ENCODE measurements at regions not wholly inside any gene's neighbourhood (a gene's known extent, or its start where the extent isn't known, plus 50 kb on each side); places are given as distances from the start of the nearest gene placed in this dataset.
A peak's percentile ranks its signal among the peaks of the same experiment; 100 is the strongest.
"Not testable (repeated sequence)": the region's sequence is repeated elsewhere in the genome, so short reads cannot be mapped to it uniquely, and the experiment has no call there.

DNA sequence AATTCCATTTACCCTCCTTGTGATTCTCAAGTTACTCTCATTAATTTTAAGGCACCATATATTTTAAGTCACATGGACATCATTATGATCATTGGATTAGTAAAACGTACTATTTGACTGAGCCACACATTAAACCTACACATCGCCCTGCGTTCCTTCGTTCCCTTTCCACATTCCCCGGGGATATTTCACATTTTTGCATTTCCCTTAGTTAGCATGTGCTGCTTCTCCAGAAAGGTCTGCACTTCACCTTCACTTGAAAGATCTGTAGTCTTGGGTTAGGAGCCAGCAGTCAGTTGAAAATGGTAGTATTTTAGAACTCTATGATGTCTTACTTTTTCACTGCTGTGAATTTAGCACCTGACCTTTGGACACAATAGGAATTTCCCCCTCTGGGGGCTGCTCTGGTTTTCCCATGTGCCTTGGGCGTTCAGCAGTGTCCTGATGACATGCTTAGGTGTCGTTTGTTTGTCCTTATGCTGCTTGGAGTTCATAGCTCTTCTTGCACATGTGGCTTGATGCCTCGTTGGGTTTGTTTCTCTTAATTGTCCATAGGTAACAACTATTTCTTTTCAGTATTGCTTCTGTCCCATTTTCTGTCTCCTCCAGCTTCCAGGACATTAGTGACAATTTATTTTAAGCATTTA is 56.9 kb upstream of the NBPF20 start:
- DNase-seq: not testable (repeated sequence)

DNA sequence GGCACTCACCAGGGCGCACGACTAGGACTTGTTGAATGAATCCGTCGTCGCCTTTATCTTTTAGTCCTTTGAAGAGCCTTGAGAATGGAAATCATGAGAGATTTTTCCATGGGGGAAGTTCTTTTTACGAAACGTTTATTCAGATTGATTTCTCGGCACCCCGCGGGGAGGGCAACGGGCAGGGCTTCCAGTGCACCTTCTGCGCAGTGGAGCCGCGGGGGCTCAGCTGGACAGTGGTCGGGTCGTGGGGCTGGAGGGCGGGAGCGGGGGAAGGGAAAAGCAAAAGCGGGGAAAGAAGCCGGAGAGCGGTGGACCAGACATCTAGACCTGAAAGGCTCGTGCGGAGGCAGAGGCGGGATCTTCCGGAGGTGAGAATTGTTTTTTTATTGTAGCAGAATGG is 50.6 kb upstream of the NBPF20 start:
- DNase-seq: not testable (repeated sequence)

DNA sequence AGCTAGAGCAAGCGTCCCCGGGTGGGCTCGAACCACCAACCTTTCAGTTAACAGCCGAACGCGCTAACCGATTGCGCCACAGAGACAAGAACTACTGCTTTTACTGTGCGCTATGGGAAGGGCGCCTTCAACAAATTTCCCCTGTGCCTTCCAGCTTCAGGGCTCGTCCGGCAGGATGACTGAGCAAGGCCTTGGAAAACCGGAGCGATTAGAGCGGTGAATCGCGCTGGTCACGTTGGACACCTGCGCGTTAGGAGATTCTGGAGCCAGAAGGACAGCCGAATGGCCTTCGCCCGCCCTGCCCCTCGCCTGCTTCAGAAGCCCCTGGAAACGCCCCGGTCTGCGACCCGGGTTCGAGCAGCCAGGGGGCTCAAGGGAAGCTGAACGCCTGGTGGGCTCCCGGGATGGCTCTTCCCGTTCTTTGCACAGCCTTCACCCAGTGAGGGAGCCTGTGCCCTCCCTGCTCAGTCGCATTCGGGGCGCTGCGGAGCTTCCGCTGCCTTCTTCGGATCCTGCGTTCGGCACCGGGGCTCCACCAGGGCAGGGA is 50.0 kb upstream of the NBPF20 start:
- DNase-seq: peak in 2 of 56 donors; percentile 20 to 32

Measured in amygdala (tissue), 56 donors.